Right lobe of liver (tissue), 6 donors: ENCODE measurements at regions not wholly inside any gene's neighbourhood (a gene's known extent, or its start where the extent isn't known, plus 50 kb on each side); places are given as distances from the start of the nearest gene placed in this dataset.
"Not testable (repeated sequence)": the region's sequence is repeated elsewhere in the genome, so short reads cannot be mapped to it uniquely, and the experiment has no call there.

ENCODE experiments used
- ATAC-seq, 4 donors: fragments of 200-7000 bp; cut with Tn5 transposase; one replicate each; pipeline ENCODE4 v1.9.1; 2020; ENCODE audit warnings: mild to moderate bottlenecking in 4 of 4, moderate library complexity in 4 of 4
- DNase-seq, 3 donors: peaks; one replicate each; pipeline ENCODE4 v3.0.0-alpha.2; 2020
- H3K27ac ChIP-seq, 3 donors: fragments of 200-600 bp; one replicate each; pipeline ENCODE4 v1.8.0; 2022
- H3K27me3 ChIP-seq, 2 donors: fragments of 200-600 bp; one replicate each; pipeline ENCODE4 v1.8.0; 2022
- H3K36me3 ChIP-seq, 4 donors: fragments of 200-600 bp; sonication (generic) in 1 of 4; one replicate each; pipeline versions ENCODE4 v1.5.1 to v1.8.0; 2017 to 2022; ENCODE audit warnings: control low read depth in 1 of 4
- H3K4me1 ChIP-seq, 4 donors: fragments of 200-600 bp; sonication (generic) in 1 of 4; one replicate each; pipeline versions ENCODE4 v1.5.1 to v1.8.0; 2017 to 2022; ENCODE audit warnings: control low read depth in 1 of 4
- H3K4me3 ChIP-seq, 3 donors: fragments of 200-600 bp; one replicate each; pipeline ENCODE4 v1.8.0; 2022
- H3K9me3 ChIP-seq, 4 donors: fragments of 200-600 bp; sonication (generic) in 1 of 4; one replicate each; pipeline versions ENCODE4 v1.5.1 to v1.8.0; 2017 to 2022; ENCODE audit warnings: control low read depth in 1 of 4
- POLR2A ChIP-seq: fragments of 450-650 bp; IDR thresholded peaks from one replicate; pipeline ENCODE4 v1.6.1; 2017; ENCODE audit warnings: antibody characterized with exemption, mild to moderate bottlenecking
- WGBS: methylation state at CpG from one replicate; pipeline ENCODE4 v1.1.6; 2018; ENCODE audit warnings: low coverage, low lambda C conversion rate; ENCODE audit not compliant: insufficient coverage; ENCODE audit errors: missing lambda C conversion rate; 5-methylcytosine and 5-hydroxymethylcytosine counted together
- intact Hi-C, 2 donors: fragments of 100-400 bp; cut with DNase I; formaldehyde crosslinking; loops; one replicate each; pipeline versions ENCODE4 v1.11.2 to v1.14.1; 2022
- TF ChIP-seq, protein P1 (sequence below), 4 donors: fragments of 200-600 bp in 3 of 4; fragments of 450-650 bp in 1 of 4; IDR thresholded peaks; one replicate each; pipeline versions ENCODE4 v1.5.1 to v1.8.0; 2016 to 2022; ENCODE audit warnings: antibody characterized with exemption in 4 of 4, mild to moderate bottlenecking in 2 of 4
- donor health status: DM: no; HTN: yes; CAD: no.
- donor health status: DM: no; HTN: no; CAD: no.
- donor health status: DM: no; HTN: no; CAD: no.
- donor health status: DM: no; HTN: yes; CAD: no.
- donor health status: DM: no; HTN: yes; CAD: no.

DNA sequence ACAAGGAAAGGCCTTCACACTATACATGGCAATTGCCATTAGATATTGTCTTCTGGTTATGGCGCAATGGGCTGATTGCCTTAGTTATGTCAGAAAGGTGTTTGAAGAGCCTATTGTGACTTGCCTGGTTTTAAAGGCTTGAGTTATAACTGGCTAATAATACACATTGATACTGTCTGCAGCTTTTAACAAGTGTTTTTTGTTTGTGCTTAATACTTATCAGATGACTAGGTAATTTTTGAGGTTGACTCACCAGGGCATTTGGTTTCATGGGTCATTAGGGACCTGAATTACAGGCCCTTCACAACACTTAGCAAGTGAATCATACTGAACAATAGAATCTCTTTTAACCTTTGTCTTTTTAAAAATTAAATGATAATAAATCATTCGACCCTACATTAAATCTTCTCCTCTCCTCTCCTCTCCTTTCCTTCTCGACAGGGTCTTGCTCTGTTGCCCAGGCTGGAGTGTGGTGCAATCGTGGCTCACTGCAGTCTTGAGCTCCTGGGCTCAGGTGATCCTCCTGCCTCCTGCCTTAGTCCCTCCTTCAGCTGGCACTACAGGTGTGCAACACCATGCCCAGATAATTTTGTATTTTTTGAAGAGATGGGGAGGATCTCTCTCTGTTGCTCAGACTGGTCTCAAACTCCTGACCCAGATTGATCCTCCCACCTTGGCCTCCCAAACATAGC is 196.3 kb downstream of the JCAD start:
- 81% methylated on average over 4 of the region's 4 CpGs for WGBS
- H3K36me3 ChIP-seq = no peaks in the 10 kb centered on the region
- intact Hi-C loops = no loop called here
- peaks cover 0 to 6% (median 3%) of the 10 kb centered on the region in 4 donors for H3K4me1 ChIP-seq
- no peaks in the 10 kb centered on the region for H3K27me3 ChIP-seq
- H3K27ac ChIP-seq = no peak overlapping the region
- no peaks in the 10 kb centered on the region for H3K9me3 ChIP-seq
- DNase-seq (no peak), ATAC-seq (no peak)
- no peak overlapping the region for H3K4me3 ChIP-seq
- TF ChIP-seq, protein P1, sequence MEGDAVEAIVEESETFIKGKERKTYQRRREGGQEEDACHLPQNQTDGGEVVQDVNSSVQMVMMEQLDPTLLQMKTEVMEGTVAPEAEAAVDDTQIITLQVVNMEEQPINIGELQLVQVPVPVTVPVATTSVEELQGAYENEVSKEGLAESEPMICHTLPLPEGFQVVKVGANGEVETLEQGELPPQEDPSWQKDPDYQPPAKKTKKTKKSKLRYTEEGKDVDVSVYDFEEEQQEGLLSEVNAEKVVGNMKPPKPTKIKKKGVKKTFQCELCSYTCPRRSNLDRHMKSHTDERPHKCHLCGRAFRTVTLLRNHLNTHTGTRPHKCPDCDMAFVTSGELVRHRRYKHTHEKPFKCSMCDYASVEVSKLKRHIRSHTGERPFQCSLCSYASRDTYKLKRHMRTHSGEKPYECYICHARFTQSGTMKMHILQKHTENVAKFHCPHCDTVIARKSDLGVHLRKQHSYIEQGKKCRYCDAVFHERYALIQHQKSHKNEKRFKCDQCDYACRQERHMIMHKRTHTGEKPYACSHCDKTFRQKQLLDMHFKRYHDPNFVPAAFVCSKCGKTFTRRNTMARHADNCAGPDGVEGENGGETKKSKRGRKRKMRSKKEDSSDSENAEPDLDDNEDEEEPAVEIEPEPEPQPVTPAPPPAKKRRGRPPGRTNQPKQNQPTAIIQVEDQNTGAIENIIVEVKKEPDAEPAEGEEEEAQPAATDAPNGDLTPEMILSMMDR (IDR thresholded peaks at IDR 0.05) = no peak
- no peak for TF ChIP-seq POLR2A

DNA sequence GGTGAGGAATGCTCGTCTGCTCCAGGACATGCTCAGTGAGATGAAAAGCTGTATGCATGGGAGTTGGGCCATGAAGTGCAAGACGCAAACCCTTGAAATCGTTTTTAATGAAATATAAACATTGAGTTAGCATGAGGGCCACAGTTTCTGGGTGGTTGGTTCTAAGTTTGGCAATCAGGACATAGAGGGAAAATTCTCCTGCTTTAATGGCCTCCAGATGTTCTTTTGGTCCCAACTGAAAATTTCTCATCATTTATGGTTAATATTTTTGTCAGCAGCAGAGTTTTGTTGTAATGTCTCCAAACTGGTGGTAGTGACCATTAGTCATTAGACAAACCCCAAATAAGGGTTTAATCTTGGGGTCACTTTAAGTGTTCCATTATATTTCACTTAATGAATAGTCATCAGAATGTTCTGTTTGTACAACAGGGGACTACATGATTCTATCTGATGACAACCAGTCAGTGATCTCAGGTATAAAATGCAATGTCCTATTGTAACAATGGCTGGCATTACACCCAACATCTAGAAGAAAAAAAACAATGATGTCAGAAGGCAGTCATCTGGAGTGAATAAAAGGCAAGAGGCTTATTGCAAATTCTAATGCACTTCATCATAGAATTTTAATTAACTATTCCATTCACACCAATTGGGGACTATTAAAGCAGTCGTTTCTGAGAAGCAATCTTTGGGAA is 197.4 kb downstream of the JCAD start:
- Histone ChIP-seq H3K4me1 (peaks cover 0 to 10% (median 4%) of the 10 kb centered on the region in 4 donors), H3K27me3 (no peaks in the 10 kb centered on the region), H3K36me3 (no peaks in the 10 kb centered on the region), H3K27ac (no peak overlapping the region), H3K9me3 (no peaks in the 10 kb centered on the region), H3K4me3 (no peak overlapping the region)
- no peak for TF ChIP-seq POLR2A
- TF ChIP-seq, protein P1 (IDR thresholded peaks at IDR 0.05) = no peak
- no peak for ATAC-seq
- WGBS = 76% methylated on average over 4 of the region's 4 CpGs
- no peak for DNase-seq
- intact Hi-C loops = no loop called here

DNA sequence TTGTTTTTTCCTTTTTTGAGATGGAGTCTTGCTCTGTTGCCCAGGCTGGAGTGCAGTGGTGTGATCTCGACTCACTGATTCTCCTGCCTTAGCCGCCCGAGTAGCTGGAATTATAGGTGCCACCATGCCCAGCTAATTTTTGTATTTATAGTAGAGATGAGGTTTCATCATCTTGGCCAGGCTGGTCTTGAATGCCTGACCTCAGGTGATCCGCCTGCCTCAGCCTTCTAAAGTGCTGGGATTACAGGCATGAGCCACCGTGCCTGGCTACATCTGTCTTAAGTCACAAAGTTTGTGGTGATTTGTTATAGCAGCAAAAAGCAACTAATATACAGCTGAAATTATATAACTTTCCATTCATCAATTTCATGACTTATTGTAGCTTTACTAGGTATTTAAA is 198.2 kb downstream of the JCAD start:
- ATAC-seq, H3K36me3 ChIP-seq, H3K27ac ChIP-seq, H3K9me3 ChIP-seq, DNase-seq, intact Hi-C loops, H3K4me3 ChIP-seq, H3K27me3 ChIP-seq: not testable (repeated sequence)
- peaks cover 0 to 13% (median 4%) of the 10 kb centered on the region in 4 donors for H3K4me1 ChIP-seq
- 85% methylated on average over 2 of the region's 5 CpGs for WGBS

DNA sequence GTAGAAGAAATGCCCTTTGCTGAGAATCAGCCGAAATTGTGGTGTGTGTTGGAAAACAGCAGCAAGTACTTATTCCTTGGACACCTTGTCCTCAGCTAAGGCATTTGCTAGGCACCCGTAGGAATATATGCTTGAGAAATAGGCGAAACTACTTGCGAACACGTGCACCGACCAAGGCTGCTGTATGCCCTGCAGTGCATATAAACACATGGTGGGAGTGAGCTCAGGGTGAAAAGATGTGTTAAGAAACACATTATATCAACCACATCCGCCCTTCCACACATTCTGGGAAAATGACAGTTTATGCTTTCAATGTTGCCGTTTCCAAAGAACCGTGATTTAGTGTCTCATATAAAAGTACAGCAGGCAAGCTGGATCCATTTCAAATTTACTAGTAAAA is 199.2 kb downstream of the JCAD start:
- Histone ChIP-seq H3K4me1 (peaks cover 0 to 15% (median 5%) of the 10 kb centered on the region in 4 donors), H3K36me3 (no peaks in the 10 kb centered on the region), H3K27me3 (no peaks in the 10 kb centered on the region), H3K27ac (no peak overlapping the region), H3K9me3 (no peaks in the 10 kb centered on the region), H3K4me3 (no peak overlapping the region)
- no peak for ATAC-seq
- TF ChIP-seq POLR2A = no peak
- TF ChIP-seq, protein P1 (IDR thresholded peaks at IDR 0.05) = no peak
- 78% methylated on average over 9 of the region's 9 CpGs for WGBS
- intact Hi-C loops = no loop called here
- no peak for DNase-seq

DNA sequence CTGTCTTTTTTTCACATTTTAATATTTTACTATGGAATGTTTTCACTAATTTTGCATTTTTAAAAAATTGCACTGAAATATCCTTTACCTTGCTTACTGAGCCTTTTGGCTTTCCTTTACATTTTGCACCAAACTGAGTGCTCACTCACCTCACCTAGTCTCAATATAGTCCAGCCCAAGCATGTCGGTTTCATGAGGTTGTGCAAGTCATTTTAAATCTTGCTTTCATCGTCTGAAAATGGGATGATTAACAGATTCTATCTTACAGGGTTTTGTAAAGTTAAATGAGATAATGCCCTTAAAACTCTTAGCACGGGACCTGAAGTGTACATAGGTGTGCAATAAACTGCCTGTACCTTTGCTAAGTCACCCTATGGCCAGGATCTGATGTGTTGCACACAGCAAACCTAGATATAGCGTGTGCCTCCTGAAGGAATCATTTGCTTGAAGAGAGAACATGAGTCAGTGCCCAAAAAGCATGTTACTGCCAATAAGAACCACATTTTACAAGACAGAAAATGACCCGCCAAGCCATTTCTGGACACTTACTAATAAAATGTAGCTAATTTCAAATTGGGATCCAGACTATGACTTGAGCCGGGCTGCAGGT is 199.8 kb downstream of the JCAD start:
- intact Hi-C loops = no loop called here

More for the DNA sequence above, 199.8 kb downstream of the JCAD start:
- TF ChIP-seq POLR2A = no peak
- TF ChIP-seq, protein P1 (IDR thresholded peaks at IDR 0.05) = no peak
- 80% methylated on average over 5 of the region's 6 CpGs for WGBS
- no peak overlapping the region for H3K27ac ChIP-seq
- H3K9me3 ChIP-seq = no peaks in the 10 kb centered on the region
- peaks cover 0 to 21% (median 8%) of the 10 kb centered on the region in 4 donors for H3K4me1 ChIP-seq
- ATAC-seq (no peak), DNase-seq (no peak)
- no peaks in the 10 kb centered on the region for H3K36me3 ChIP-seq
- H3K4me3 ChIP-seq = no peak overlapping the region
- H3K27me3 ChIP-seq = no peaks in the 10 kb centered on the region
